ENCODE measurements at regions not wholly inside any gene's neighbourhood (a gene's known extent, or its start where the extent isn't known, plus 50 kb on each side); places are given as distances from the start of the nearest gene placed in this dataset.

GRCh38 chr3:79926522-79926921 lies 158.7 kb upstream of the ROBO1 start:
- TF ChIP-seq CTCF (conservative IDR thresholded peaks at IDR 0.05; ENCODE audit: low read length): no peak
- TF ChIP-seq EZH2phosphoT487 (IDR thresholded peaks at IDR 0.05; ENCODE audit: borderline replicate concordance, low read depth, low read length): no peak
